ENCODE measurements at regions not wholly inside any gene's neighbourhood (a gene's known extent, or its start where the extent isn't known, plus 50 kb on each side); places are given as distances from the start of the nearest gene placed in this dataset.

DNA sequence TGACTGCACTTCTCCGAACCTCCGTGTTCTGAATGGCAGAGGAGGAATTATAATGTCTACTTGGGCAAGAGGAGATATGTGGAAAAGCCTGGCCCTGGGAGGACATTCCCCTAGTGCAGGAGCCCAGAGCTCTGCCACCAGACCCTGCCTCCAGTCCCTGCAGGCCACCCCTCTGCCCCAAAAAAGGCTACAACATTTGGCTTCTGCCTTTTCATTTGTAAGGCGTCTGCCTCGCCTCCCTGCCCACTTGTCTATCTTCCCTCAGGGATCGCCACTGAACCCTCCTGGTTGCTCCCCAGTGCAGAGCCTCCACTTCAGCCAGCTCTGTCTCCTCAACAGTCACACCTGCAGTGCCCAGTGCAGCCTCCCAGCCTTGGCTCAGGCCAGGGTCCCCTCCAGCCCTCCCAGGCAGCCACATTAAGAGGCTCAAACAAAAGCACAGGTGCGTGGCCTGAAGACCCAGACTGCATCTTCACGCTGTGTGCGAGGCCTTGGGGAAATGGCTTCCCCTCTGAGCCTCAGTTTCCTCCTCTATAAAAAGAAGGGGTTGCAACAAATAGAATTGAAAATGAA, 125.9 kb upstream of the SMAD3 start:
- TF ChIP-seq POLR2AphosphoS5 (IDR thresholded peaks at IDR 0.05) (no peak), CTCF (IDR thresholded peaks at IDR 0.05) (no peak), POLR2A (IDR thresholded peaks at IDR 0.05) (no peak)

Data from transverse colon (tissue), 4 donors.